Activated CD8-positive, alpha-beta memory T cell treated with anti-CD3 and anti-CD28 coated beads, Interleukin-2, amount 10 ng/mL, durations not matched to agents 7 days and 5 days (primary cell): ENCODE measurements at regions not wholly inside any gene's neighbourhood (a gene's known extent, or its start where the extent isn't known, plus 50 kb on each side); places are given as distances from the start of the nearest gene placed in this dataset.

Experiments used
- ATAC-seq: fragments of 150-1000 bp; cut with Tn5 transposase; one replicate; pipeline ENCODE4 v1.10.0; 2021; ENCODE audit warnings: moderate library complexity
- CTCF ChIA-PET: fragments of 350-600 bp; sonication (Branson Sonifier 250); formaldehyde crosslinking; loops from one replicate; lab custom pipeline; 2021; ENCODE audit warnings: antibody characterized with exemption; lab: Charles Lee
- DNase-seq: peaks from one replicate; pipeline ENCODE4 v3.0.0-alpha.2; 2020
- H3K27ac Mint-ChIP-seq: one replicate; pipeline ENCODE4 v1.8.0; 2021; ENCODE audit warnings: mild to moderate bottlenecking, mixed read lengths
- H3K27me3 Mint-ChIP-seq: one replicate; pipeline ENCODE4 v1.8.0; 2021; ENCODE audit warnings: mixed read lengths
- H3K36me3 Mint-ChIP-seq: one replicate; pipeline ENCODE4 v1.8.0; 2021; ENCODE audit warnings: mild to moderate bottlenecking, mixed read lengths
- H3K4me1 Mint-ChIP-seq: one replicate; pipeline ENCODE4 v1.8.0; 2021; ENCODE audit warnings: mixed read lengths
- H3K4me3 Mint-ChIP-seq: one replicate; pipeline ENCODE4 v1.8.0; 2021; ENCODE audit warnings: mild to moderate bottlenecking, moderate library complexity, mixed read lengths
- H3K9me3 Mint-ChIP-seq: one replicate; pipeline ENCODE4 v1.8.0; 2022; ENCODE audit warnings: low read depth, mixed read lengths

- H3K36me3 Mint-ChIP-seq: peaks cover 2% of the 10 kb centered on the region
- DNase-seq (no peak), ATAC-seq (no peak)
- CTCF ChIA-PET: no interaction called here
- no peaks in the 10 kb centered on the region for H3K9me3 Mint-ChIP-seq
- no peak overlapping the region for H3K4me3 Mint-ChIP-seq
- peaks cover 2% of the 10 kb centered on the region for H3K27me3 Mint-ChIP-seq
- no peaks in the 10 kb centered on the region for H3K4me1 Mint-ChIP-seq
- no peak overlapping the region for H3K27ac Mint-ChIP-seq
Observed at GRCh38 chr22:35192129-35192918, 65.0 kb upstream of the HMGXB4 start.

DNA sequence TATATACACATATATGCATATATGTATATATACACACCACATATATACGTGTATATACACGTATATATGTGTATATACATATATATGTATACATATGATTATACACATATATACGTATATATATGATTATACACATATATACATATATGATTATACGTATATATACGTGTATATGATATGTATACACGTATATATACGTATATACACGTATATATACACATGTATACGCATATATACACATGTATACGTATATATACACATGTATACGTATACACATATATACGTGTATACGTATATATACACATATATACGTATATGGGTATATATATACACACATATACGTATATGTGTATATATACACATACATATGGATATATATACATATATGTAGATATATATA is 62.1 kb upstream of the HMGXB4 start:
- no peaks in the 10 kb centered on the region for H3K4me1 Mint-ChIP-seq
- peaks cover 2% of the 10 kb centered on the region for H3K36me3 Mint-ChIP-seq
- no peak overlapping the region for H3K27ac Mint-ChIP-seq
- DNase-seq (no peak), ATAC-seq (no peak)
- H3K27me3 Mint-ChIP-seq: peaks cover 15% of the 10 kb centered on the region
- CTCF ChIA-PET: no interaction called here
- no peak overlapping the region for H3K4me3 Mint-ChIP-seq
- H3K9me3 Mint-ChIP-seq: no peaks in the 10 kb centered on the region

GRCh38 chr22:35195821-35196220 is 61.5 kb upstream of the HMGXB4 start:
- Mint-ChIP-seq H3K4me1 (no peaks in the 10 kb centered on the region), H3K36me3 (peaks cover 2% of the 10 kb centered on the region), H3K9me3 (no peaks in the 10 kb centered on the region), H3K4me3 (no peak overlapping the region), H3K27me3 (peaks cover 16% of the 10 kb centered on the region), H3K27ac (no peak overlapping the region)
- DNase-seq: no peak
- no peak for ATAC-seq
- CTCF ChIA-PET: no interaction called here

DNA sequence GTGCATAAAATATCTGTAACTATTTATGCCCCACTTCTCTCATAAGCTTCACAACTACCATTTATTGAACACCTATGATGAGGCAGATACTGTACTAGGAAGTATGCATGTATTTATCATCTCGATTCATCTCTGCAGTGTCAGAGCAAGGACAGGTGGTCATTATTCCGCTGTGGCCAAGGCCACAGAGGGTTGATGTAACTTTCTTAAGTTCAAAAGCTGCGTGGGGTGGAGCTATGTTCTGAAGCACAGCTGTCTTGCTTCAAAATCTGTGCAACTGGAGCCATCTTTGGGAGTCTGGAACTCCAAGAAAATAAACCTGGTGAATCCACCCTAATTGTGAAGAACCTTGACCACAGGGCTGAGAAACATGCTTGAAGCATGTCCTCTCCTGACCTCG is 60.2 kb upstream of the HMGXB4 start:
- DNase-seq (no peak), ATAC-seq (no peak)
- CTCF ChIA-PET: no interaction called here
- peaks cover 16% of the 10 kb centered on the region for H3K27me3 Mint-ChIP-seq
- no peaks in the 10 kb centered on the region for H3K36me3 Mint-ChIP-seq
- H3K9me3 Mint-ChIP-seq: no peaks in the 10 kb centered on the region
- no peak overlapping the region for H3K4me3 Mint-ChIP-seq
- H3K27ac Mint-ChIP-seq: no peak overlapping the region
- H3K4me1 Mint-ChIP-seq: no peaks in the 10 kb centered on the region

- Mint-ChIP-seq H3K27ac (no peak overlapping the region), H3K4me3 (no peak overlapping the region), H3K27me3 (peaks cover 16% of the 10 kb centered on the region), H3K36me3 (no peaks in the 10 kb centered on the region), H3K9me3 (no peaks in the 10 kb centered on the region), H3K4me1 (no peaks in the 10 kb centered on the region)
- no peak for DNase-seq
- CTCF ChIA-PET: no interaction called here
- ATAC-seq: no peak
Observed at GRCh38 chr22:35197886-35198285, 59.4 kb upstream of the HMGXB4 start.

DNA sequence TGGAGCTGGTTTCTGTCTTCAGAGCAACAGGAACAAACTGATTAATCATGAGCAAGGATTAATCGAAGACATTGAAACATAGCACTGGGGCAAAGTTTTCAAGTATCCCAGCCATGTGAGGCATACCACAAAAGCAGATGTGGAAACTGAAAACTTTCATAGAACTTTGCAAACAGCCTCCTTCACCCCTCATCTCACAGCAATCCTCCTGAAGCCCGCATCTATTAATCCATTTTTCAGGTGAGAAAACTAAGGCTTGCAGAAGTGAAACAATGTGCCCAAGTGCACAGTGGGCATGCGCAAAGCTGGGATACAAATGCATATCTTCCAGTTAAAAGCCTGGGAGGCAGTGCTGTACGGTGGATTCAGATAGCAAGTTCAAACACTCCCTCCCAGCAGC is 58.6 kb upstream of the HMGXB4 start:
- no peaks in the 10 kb centered on the region for H3K36me3 Mint-ChIP-seq
- ATAC-seq (no peak), DNase-seq (no peak)
- CTCF ChIA-PET: no interaction called here
- no peaks in the 10 kb centered on the region for H3K4me1 Mint-ChIP-seq
- no peaks in the 10 kb centered on the region for H3K9me3 Mint-ChIP-seq
- H3K27me3 Mint-ChIP-seq: peaks cover 16% of the 10 kb centered on the region
- no peak overlapping the region for H3K27ac Mint-ChIP-seq
- no peak overlapping the region for H3K4me3 Mint-ChIP-seq

DNA sequence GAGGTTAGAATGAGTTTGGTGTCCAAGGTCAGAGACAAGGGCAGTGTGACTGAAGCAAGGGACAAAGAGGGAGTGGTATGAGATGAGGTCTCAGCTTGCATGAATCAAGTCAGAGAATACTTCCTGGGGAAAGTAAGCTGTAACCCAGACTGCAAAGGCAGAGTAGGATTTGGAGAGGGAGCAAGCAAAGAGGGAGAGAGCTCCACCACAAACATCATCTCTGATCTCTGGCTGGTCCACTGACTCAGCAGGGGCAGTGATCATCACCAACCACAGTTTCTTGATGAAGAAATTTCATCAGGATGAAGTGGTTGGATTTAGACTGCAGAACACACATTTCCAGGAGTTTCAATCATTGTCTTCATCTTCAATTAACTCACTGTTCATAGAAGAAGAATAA is 54.9 kb upstream of the HMGXB4 start:
- H3K4me3 Mint-ChIP-seq: no peak overlapping the region
- CTCF ChIA-PET: interaction anchor here (1.4 kb wide), 1 partner anchor 52 kb away, joined by 3 read pairs; no protein-coding TSS in a partner anchor

DNA sequence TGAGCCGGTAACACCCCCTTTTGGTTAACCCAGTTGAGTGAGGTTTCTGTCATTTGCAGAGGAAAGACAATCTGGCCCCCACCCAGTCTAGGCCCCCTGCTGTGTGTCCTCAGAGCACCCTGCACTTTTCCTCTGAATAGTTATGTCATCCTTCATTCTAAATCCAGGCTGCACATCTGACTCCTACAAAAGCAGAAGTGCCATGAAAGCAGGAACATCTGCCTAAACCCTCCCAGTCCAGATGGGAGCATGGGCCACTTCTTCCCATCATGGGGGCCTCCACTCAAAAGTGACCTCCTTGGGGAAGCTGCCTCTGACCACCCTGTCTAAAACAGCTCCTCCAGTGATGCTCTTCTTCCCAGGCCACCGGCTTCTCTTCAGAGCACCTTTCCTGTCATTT is 53.7 kb upstream of the HMGXB4 start:
- peaks cover 8% of the 10 kb centered on the region for H3K27me3 Mint-ChIP-seq
- H3K27ac Mint-ChIP-seq: no peak overlapping the region
- no peaks in the 10 kb centered on the region for H3K36me3 Mint-ChIP-seq
- H3K9me3 Mint-ChIP-seq: no peaks in the 10 kb centered on the region
- no peaks in the 10 kb centered on the region for H3K4me1 Mint-ChIP-seq
- no peak for DNase-seq
- no peak for ATAC-seq
- CTCF ChIA-PET: no interaction called here
- no peak overlapping the region for H3K4me3 Mint-ChIP-seq

More for the DNA sequence above, 54.9 kb upstream of the HMGXB4 start:
- Mint-ChIP-seq H3K36me3 (no peaks in the 10 kb centered on the region), H3K4me1 (no peaks in the 10 kb centered on the region), H3K9me3 (no peaks in the 10 kb centered on the region), H3K27me3 (peaks cover 13% of the 10 kb centered on the region), H3K27ac (no peak overlapping the region)
- ATAC-seq: no peak
- no peak for DNase-seq

GRCh38 chr22:35204807-35205775 is 52.2 kb upstream of the HMGXB4 start:
- H3K9me3 Mint-ChIP-seq: no peaks in the 10 kb centered on the region
- no peak overlapping the region for H3K27ac Mint-ChIP-seq
- H3K27me3 Mint-ChIP-seq: peaks cover 2% of the 10 kb centered on the region
- no peak for DNase-seq
- no peak for ATAC-seq
- H3K4me1 Mint-ChIP-seq: no peaks in the 10 kb centered on the region
- H3K4me3 Mint-ChIP-seq: no peak overlapping the region
- H3K36me3 Mint-ChIP-seq: no peaks in the 10 kb centered on the region
- CTCF ChIA-PET: interaction anchor here (1.3 to 2.0 kb wide), 2 partner anchors 15 to 26 kb away, joined by 4 to 8 read pairs; no protein-coding TSS in a partner anchor

GRCh38 chr22:35205961-35206360 is 51.3 kb upstream of the HMGXB4 start:
- H3K36me3 Mint-ChIP-seq: no peaks in the 10 kb centered on the region
- CTCF ChIA-PET: interaction anchor here (1.3 to 2.0 kb wide), 2 partner anchors 16 to 26 kb away, joined by 4 to 8 read pairs; no protein-coding TSS in a partner anchor
- DNase-seq (no peak), ATAC-seq (no peak)
- no peak overlapping the region for H3K27ac Mint-ChIP-seq
- H3K4me3 Mint-ChIP-seq: no peak overlapping the region
- H3K4me1 Mint-ChIP-seq: no peaks in the 10 kb centered on the region
- H3K27me3 Mint-ChIP-seq: no peaks in the 10 kb centered on the region
- no peaks in the 10 kb centered on the region for H3K9me3 Mint-ChIP-seq

DNA sequence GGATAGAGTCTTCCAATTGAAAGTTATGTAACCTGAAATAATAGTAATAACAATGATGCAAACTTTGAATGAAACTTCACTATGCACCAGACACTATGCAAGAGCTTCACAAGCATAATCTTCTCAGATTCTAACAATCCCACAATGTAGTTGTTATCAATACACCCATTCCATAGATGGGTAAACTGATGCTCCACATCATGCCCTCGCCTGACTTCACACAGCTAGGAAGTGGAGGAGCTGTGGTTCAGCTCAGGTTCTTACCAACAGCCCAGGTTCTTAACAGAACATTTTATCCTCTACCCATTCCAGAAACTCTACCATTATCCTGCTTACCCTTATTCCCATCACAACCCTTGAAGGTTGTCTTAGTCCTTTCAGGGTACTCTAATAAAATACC is 50.4 kb upstream of the HMGXB4 start:
- H3K9me3 Mint-ChIP-seq: no peaks in the 10 kb centered on the region
- no peak for ATAC-seq
- no peaks in the 10 kb centered on the region for H3K36me3 Mint-ChIP-seq
- H3K27me3 Mint-ChIP-seq: no peaks in the 10 kb centered on the region
- H3K4me1 Mint-ChIP-seq: no peaks in the 10 kb centered on the region
- CTCF ChIA-PET: interaction anchor here (1.3 to 2.0 kb wide), 2 partner anchors 17 to 25 kb away, joined by 4 to 8 read pairs; no protein-coding TSS in a partner anchor
- no peak overlapping the region for H3K4me3 Mint-ChIP-seq
- no peak for DNase-seq
- no peak overlapping the region for H3K27ac Mint-ChIP-seq
